PC-3 (cell line): ENCODE measurements at regions not wholly inside any gene's neighbourhood (a gene's known extent, or its start where the extent isn't known, plus 50 kb on each side); places are given as distances from the start of the nearest gene placed in this dataset.

Source experiments
- ATAC-seq: fragments of 200-7000 bp; cut with Tn5 transposase; 2 replicates; pipeline ENCODE4 v1.9.1; 2020; ENCODE audit warnings: mild to moderate bottlenecking, moderate library complexity
- BruUV-seq: library from RNA; stranded (reverse); fragments of 400-500 nt; replicated peaks from 2 replicates; lab custom pipeline; 2021; lab: Mats Ljungman, UMichigan
- CTCF ChIA-PET: fragments of 300-600 bp; sonication (Branson Sonifier 250); formaldehyde crosslinking; loops from one replicate; lab custom pipeline; 2022; ENCODE audit warnings: antibody characterized with exemption; lab: Charles Lee
- POLR2A ChIA-PET: fragments of 300-600 bp; sonication (Branson Sonifier 250); formaldehyde crosslinking; loops from one replicate; lab custom pipeline; 2022; ENCODE audit warnings: antibody characterized with exemption; ENCODE audit not compliant: unreplicated experiment; lab: Charles Lee
- DNase-seq: peaks from one replicate; pipeline ENCODE4 v3.0.0-alpha.2; 2015
- H2AFZ ChIP-seq: fragments of 300-600 bp; sonication (generic); 2 replicates; pipeline ENCODE4 v1.6.0; 2016; ENCODE audit warnings: antibody characterized with exemption, low read length
- H3F3A ChIP-seq: fragments of 300-600 bp; sonication (generic); one replicate; pipeline ENCODE4 v1.6.0; 2017; ENCODE audit warnings: antibody characterized with exemption, low read length, control low read depth, mild to moderate bottlenecking; ENCODE audit not compliant: unreplicated experiment
- H3K27ac ChIP-seq: fragments of 300-600 bp; sonication (generic); 2 replicates; pipeline ENCODE4 v1.5.1; 2016; ENCODE audit warnings: mild to moderate bottlenecking, low read length
- H3K27me3 ChIP-seq: fragments of 300-600 bp; sonication (generic); 2 replicates; pipeline ENCODE4 v1.6.1; 2016; ENCODE audit warnings: low read length, mixed read lengths
- H3K36me3 ChIP-seq: fragments of 300-600 bp; sonication (generic); 2 replicates; pipeline ENCODE4 v1.6.1; 2016; ENCODE audit warnings: low read depth, mixed run types, low read length, mixed read lengths
- H3K4me1 ChIP-seq: fragments of 300-600 bp; sonication (generic); 2 replicates; pipeline ENCODE4 v1.5.1; 2016; ENCODE audit warnings: low read length; ENCODE audit not compliant: insufficient read depth
- H3K4me2 ChIP-seq: fragments of 300-600 bp; sonication (generic); 2 replicates; pipeline ENCODE4 v1.6.0; 2016; ENCODE audit warnings: low read length
- H3K4me3 ChIP-seq: fragments of 300-600 bp; sonication (generic); 2 replicates; pipeline ENCODE4 v1.5.1; 2016; ENCODE audit warnings: mild to moderate bottlenecking, low read length, mixed read lengths
- H3K79me2 ChIP-seq: fragments of 300-600 bp; sonication (generic); 2 replicates; pipeline ENCODE4 v1.6.1; 2017; ENCODE audit warnings: low read length, mixed read lengths
- H3K9ac ChIP-seq: fragments of 300-600 bp; sonication (generic); 2 replicates; pipeline ENCODE4 v1.6.0; 2016; ENCODE audit warnings: mild to moderate bottlenecking, low read length
- H3K9me2 ChIP-seq: fragments of 300-600 bp; sonication (generic); replicated peaks from 2 replicates; pipeline ENCODE4 v1.6.1; 2016; ENCODE audit warnings: mixed run types, low read length, mixed read lengths
- H3K9me3 ChIP-seq: fragments of 300-600 bp; sonication (generic); 2 replicates; pipeline ENCODE4 v1.6.1; 2016; ENCODE audit warnings: low read length, mixed read lengths
- H4K20me1 ChIP-seq: fragments of 300-600 bp; sonication (generic); 2 replicates; pipeline ENCODE4 v1.6.1; 2016; ENCODE audit warnings: low read length, mixed read lengths
- EZH2 ChIP-seq: fragments of 300-600 bp; sonication (generic); IDR thresholded peaks from one replicate; pipeline ENCODE4 v1.6.1; 2017; ENCODE audit warnings: antibody characterized with exemption, mild to moderate bottlenecking, low read length; ENCODE audit not compliant: unreplicated experiment
- EZH2phosphoT487 ChIP-seq: fragments of 300-600 bp; sonication (generic); IDR thresholded peaks from 2 replicates; pipeline ENCODE4 v1.6.1; 2018; ENCODE audit warnings: mild to moderate bottlenecking, antibody characterized with exemption, low read length, borderline replicate concordance
- intact Hi-C: fragments of 100-400 bp; cut with micrococcal nuclease; formaldehyde crosslinking; loops from 2 replicates; pipeline ENCODE4 v1.9.0; 2023
- TF ChIP-seq, protein P1 (sequence below): fragments of 300-600 bp; sonication (generic); conservative IDR thresholded peaks from 2 replicates; pipeline ENCODE4 v1.5.1; 2017; ENCODE audit warnings: antibody characterized with exemption, low read depth, mild to moderate bottlenecking, low read length

- CTCF ChIA-PET = no interaction called here
- no peaks in the 10 kb centered on the region for H3F3A ChIP-seq
Measured at GRCh38 chr16:8053437-8053836, 536.9 kb downstream of the TMEM114 start.

DNA sequence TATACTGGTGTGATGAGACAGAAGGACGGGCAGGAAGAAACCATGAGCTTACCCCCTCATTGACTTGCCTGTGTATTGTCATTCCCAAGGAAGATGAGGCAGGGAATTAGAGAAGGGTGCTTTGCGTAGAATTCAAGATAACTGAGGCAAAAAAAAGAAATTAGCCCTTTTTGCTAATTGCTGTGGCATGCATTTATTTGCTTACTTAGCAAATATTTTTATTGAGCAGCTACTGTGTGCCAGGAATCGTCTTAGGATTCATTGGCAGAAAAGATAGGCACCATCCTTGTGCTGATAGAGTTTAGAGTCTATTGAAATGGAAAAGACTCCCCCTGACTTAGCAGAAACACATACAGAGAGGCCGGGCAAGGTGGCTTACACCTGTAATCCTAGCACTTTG, 541.9 kb downstream of the TMEM114 start:
- Histone ChIP-seq H3F3A (no peaks in the 10 kb centered on the region), H4K20me1 (no peaks in the 10 kb centered on the region), H3K4me3 (no peak overlapping the region), H3K9me2 (no peaks in the 10 kb centered on the region), H2AFZ (no peak overlapping the region), H3K4me1 (no peaks in the 10 kb centered on the region), H3K4me2 (no peak overlapping the region), H3K9ac (no peak overlapping the region), H3K27me3 (no peaks in the 10 kb centered on the region), H3K27ac (no peak overlapping the region), H3K79me2 (no peaks in the 10 kb centered on the region), H3K36me3 (no peaks in the 10 kb centered on the region), H3K9me3 (no peaks in the 10 kb centered on the region)
- ChIA-PET CTCF (no interaction called here), POLR2A (no interaction called here)
- intact Hi-C loops = no loop called here
- no peak for TF ChIP-seq EZH2
- no peak for TF ChIP-seq EZH2phosphoT487
- TF ChIP-seq, protein P1, sequence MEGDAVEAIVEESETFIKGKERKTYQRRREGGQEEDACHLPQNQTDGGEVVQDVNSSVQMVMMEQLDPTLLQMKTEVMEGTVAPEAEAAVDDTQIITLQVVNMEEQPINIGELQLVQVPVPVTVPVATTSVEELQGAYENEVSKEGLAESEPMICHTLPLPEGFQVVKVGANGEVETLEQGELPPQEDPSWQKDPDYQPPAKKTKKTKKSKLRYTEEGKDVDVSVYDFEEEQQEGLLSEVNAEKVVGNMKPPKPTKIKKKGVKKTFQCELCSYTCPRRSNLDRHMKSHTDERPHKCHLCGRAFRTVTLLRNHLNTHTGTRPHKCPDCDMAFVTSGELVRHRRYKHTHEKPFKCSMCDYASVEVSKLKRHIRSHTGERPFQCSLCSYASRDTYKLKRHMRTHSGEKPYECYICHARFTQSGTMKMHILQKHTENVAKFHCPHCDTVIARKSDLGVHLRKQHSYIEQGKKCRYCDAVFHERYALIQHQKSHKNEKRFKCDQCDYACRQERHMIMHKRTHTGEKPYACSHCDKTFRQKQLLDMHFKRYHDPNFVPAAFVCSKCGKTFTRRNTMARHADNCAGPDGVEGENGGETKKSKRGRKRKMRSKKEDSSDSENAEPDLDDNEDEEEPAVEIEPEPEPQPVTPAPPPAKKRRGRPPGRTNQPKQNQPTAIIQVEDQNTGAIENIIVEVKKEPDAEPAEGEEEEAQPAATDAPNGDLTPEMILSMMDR = no peak
- ATAC-seq (no peak), DNase-seq (no peak)
- BruUV-seq = no TSS peak

More at GRCh38 chr16:8053437-8053836, 536.9 kb downstream of the TMEM114 start:
- Histone ChIP-seq H3K9me2 (no peaks in the 10 kb centered on the region), H3K9me3 (0 out of 2 replicates have a peak, but pooled peaks cover 4% of the 10 kb centered on the region), H3K4me1 (no peaks in the 10 kb centered on the region), H3K27ac (no peak overlapping the region), H2AFZ (no peak overlapping the region), H3K36me3 (no peaks in the 10 kb centered on the region), H3K9ac (no peak overlapping the region), H3K4me3 (no peak overlapping the region), H3K4me2 (no peak overlapping the region), H3K79me2 (no peaks in the 10 kb centered on the region), H3K27me3 (no peaks in the 10 kb centered on the region), H4K20me1 (no peaks in the 10 kb centered on the region)
- TF ChIP-seq EZH2phosphoT487 (no peak), EZH2 (no peak)
- TF ChIP-seq, protein P1 = no peak
- POLR2A ChIA-PET = no interaction called here
- intact Hi-C loops = no loop called here
- ATAC-seq (no peak), DNase-seq (no peak)
- BruUV-seq = no TSS peak

- POLR2A ChIA-PET = no interaction called here
- H3K9me3 ChIP-seq = no peaks in the 10 kb centered on the region
Measured at GRCh38 chr16:8047736-8048135, 542.6 kb downstream of the TMEM114 start.

More at GRCh38 chr16:8047736-8048135, 542.6 kb downstream of the TMEM114 start:
- no peak for ATAC-seq
- no peak for DNase-seq
- CTCF ChIA-PET = no interaction called here
- no peaks in the 10 kb centered on the region for H3K4me1 ChIP-seq
- H3K27me3 ChIP-seq = no peaks in the 10 kb centered on the region
- H3K9me2 ChIP-seq = no peaks in the 10 kb centered on the region
- no peaks in the 10 kb centered on the region for H4K20me1 ChIP-seq
- H3K79me2 ChIP-seq = no peaks in the 10 kb centered on the region
- no peak overlapping the region for H2AFZ ChIP-seq
- no peaks in the 10 kb centered on the region for H3F3A ChIP-seq
- no peaks in the 10 kb centered on the region for H3K36me3 ChIP-seq
- no peak overlapping the region for H3K4me2 ChIP-seq
- BruUV-seq = no TSS peak
- no peak overlapping the region for H3K4me3 ChIP-seq
- no peak for TF ChIP-seq EZH2phosphoT487
- no peak for TF ChIP-seq EZH2
- TF ChIP-seq, protein P1 = no peak
- intact Hi-C loops = no loop called here
- no peak overlapping the region for H3K9ac ChIP-seq
- no peak overlapping the region for H3K27ac ChIP-seq
